HFF-Myc (cell line): ENCODE measurements at regions not wholly inside any gene's neighbourhood (a gene's known extent, or its start where the extent isn't known, plus 50 kb on each side); places are given as distances from the start of the nearest gene placed in this dataset.

Experiments
- DNase-seq: peaks from one replicate; pipeline ENCODE4 v3.0.0-alpha.2; 2011; ENCODE audit warnings: low read depth; ENCODE audit errors: extremely low read depth
- H3K4me3 ChIP-seq: replicated peaks from 2 replicates; pipeline ENCODE4 v1.5.1; 2011; ENCODE audit warnings: low read depth, mild to moderate bottlenecking, control low read depth, low read length
- TF ChIP-seq, protein P1 (sequence below): IDR thresholded peaks from 2 replicates; pipeline ENCODE4 v1.5.1; 2012; ENCODE audit warnings: mild to moderate bottlenecking, low read depth, low read length, control low read depth; ENCODE audit errors: missing control alignments

- H3K4me3 ChIP-seq = no peak overlapping the region
- TF ChIP-seq, protein P1, sequence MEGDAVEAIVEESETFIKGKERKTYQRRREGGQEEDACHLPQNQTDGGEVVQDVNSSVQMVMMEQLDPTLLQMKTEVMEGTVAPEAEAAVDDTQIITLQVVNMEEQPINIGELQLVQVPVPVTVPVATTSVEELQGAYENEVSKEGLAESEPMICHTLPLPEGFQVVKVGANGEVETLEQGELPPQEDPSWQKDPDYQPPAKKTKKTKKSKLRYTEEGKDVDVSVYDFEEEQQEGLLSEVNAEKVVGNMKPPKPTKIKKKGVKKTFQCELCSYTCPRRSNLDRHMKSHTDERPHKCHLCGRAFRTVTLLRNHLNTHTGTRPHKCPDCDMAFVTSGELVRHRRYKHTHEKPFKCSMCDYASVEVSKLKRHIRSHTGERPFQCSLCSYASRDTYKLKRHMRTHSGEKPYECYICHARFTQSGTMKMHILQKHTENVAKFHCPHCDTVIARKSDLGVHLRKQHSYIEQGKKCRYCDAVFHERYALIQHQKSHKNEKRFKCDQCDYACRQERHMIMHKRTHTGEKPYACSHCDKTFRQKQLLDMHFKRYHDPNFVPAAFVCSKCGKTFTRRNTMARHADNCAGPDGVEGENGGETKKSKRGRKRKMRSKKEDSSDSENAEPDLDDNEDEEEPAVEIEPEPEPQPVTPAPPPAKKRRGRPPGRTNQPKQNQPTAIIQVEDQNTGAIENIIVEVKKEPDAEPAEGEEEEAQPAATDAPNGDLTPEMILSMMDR = no peak
- no peak for DNase-seq
Measured at GRCh38 chr10:28879246-28879645, 201.9 kb downstream of the BAMBI start.

GRCh38 chr10:28879875-28880682, 202.8 kb downstream of the BAMBI start:
- TF ChIP-seq, protein P1 = no peak
- DNase-seq = no peak
- H3K4me3 ChIP-seq = no peak overlapping the region

- no peak for DNase-seq
- H3K4me3 ChIP-seq = no peak overlapping the region
- TF ChIP-seq, protein P1 = no peak
Measured at GRCh38 chr10:28880683-28880950, 203.3 kb downstream of the BAMBI start.

GRCh38 chr10:28881171-28881882, 204.0 kb downstream of the BAMBI start:
- H3K4me3 ChIP-seq = no peak overlapping the region
- no peak for DNase-seq
- TF ChIP-seq, protein P1 = no peak

DNA sequence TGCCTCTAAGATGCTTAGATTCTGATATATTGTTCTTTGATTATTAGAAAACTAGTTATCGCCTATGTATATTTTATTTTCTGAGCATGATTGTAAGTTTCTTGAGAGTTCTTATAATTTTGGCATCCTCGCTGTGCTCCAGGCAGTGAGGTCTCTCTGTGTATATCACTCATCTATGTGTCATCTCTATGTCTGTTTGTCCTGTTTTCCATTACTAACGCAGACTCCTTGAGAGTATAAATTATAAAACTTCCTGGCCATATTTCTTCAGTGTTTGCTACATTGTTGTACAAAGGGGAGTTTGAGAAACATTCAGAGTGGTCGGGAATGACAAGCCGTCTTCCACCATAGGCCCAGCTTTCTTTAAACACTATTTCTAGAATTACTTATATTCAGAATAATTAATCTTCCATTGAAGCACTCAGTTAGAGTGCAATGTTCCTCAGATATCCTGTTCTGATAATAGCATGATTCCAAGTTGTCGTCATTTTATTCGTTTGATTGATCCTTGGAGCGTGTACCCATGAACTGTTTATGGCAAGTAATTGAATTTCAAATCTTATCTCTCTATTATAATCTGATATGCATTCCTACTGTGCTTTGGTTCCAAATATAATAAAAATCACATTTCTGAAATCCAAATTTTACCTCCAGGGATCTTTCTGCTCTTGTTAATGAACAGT, 206.6 kb downstream of the BAMBI start:
- H3K4me3 ChIP-seq = no peak overlapping the region
- no peak for DNase-seq
- TF ChIP-seq, protein P1 = no peak

- TF ChIP-seq, protein P1 = no peak
- H3K4me3 ChIP-seq = no peak overlapping the region
- no peak for DNase-seq
Measured at GRCh38 chr10:28890121-28890950, 213.0 kb downstream of the BAMBI start.
